ENCODE measurements at regions not wholly inside any gene's neighbourhood (a gene's known extent, or its start where the extent isn't known, plus 50 kb on each side); places are given as distances from the start of the nearest gene placed in this dataset.

DNA sequence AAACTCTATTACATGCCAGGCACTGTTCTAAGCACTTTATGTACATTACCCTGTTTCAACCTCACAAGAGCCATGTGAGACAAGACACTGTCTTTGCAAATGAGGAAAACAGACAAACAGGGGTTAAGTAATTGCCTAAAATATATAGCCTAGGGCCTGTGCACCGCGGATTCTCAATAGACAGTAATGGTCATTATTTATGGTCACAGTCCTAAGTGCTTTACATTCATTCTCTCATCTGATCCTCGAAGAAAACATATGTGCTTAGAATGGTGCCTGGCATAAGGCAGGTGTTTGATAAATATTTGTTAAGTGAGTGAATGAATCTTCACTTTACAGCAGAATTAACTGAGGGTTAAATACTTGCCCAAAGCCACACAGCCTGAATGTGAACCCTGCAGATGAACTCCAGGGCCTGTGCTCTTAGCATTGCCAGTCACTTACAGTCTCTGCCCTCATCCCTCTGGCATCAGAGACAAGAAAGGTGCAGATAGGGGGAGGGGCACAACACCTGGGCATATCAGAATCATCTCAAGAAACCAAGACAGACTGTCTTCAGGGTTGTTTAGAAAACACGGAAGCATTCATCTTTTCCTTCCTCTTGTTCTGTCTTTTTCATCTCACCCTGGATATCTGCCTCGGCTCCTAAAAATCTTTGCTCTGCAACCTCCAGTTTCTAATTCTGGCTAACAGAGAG, 92.8 kb upstream of the SASH1 start:
- TF ChIP-seq, protein P1, sequence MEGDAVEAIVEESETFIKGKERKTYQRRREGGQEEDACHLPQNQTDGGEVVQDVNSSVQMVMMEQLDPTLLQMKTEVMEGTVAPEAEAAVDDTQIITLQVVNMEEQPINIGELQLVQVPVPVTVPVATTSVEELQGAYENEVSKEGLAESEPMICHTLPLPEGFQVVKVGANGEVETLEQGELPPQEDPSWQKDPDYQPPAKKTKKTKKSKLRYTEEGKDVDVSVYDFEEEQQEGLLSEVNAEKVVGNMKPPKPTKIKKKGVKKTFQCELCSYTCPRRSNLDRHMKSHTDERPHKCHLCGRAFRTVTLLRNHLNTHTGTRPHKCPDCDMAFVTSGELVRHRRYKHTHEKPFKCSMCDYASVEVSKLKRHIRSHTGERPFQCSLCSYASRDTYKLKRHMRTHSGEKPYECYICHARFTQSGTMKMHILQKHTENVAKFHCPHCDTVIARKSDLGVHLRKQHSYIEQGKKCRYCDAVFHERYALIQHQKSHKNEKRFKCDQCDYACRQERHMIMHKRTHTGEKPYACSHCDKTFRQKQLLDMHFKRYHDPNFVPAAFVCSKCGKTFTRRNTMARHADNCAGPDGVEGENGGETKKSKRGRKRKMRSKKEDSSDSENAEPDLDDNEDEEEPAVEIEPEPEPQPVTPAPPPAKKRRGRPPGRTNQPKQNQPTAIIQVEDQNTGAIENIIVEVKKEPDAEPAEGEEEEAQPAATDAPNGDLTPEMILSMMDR (IDR thresholded peaks at IDR 0.05 in 2 of 3, conservative IDR thresholded peaks at IDR 0.05 in 1 of 3; ENCODE audit: borderline replicate concordance in 1 of 3, insufficient read depth in 1 of 3, low read depth in 2 of 3, low read length in 2 of 3), result no peak
- no peak for TF ChIP-seq FOSL1 (IDR thresholded peaks at IDR 0.05; ENCODE audit: low read depth)
- no peak for TF ChIP-seq POLR2A (IDR thresholded peaks at IDR 0.05; ENCODE audit: borderline replicate concordance, extremely low read depth, insufficient read depth, insufficient read length)
- TF ChIP-seq POLR2AphosphoS5 (IDR thresholded peaks at IDR 0.05; ENCODE audit: low read depth, low read length), result no peak
- no peak for TF ChIP-seq RAD21 (IDR thresholded peaks at IDR 0.05; ENCODE audit: low read depth)
- TF ChIP-seq, protein P2, sequence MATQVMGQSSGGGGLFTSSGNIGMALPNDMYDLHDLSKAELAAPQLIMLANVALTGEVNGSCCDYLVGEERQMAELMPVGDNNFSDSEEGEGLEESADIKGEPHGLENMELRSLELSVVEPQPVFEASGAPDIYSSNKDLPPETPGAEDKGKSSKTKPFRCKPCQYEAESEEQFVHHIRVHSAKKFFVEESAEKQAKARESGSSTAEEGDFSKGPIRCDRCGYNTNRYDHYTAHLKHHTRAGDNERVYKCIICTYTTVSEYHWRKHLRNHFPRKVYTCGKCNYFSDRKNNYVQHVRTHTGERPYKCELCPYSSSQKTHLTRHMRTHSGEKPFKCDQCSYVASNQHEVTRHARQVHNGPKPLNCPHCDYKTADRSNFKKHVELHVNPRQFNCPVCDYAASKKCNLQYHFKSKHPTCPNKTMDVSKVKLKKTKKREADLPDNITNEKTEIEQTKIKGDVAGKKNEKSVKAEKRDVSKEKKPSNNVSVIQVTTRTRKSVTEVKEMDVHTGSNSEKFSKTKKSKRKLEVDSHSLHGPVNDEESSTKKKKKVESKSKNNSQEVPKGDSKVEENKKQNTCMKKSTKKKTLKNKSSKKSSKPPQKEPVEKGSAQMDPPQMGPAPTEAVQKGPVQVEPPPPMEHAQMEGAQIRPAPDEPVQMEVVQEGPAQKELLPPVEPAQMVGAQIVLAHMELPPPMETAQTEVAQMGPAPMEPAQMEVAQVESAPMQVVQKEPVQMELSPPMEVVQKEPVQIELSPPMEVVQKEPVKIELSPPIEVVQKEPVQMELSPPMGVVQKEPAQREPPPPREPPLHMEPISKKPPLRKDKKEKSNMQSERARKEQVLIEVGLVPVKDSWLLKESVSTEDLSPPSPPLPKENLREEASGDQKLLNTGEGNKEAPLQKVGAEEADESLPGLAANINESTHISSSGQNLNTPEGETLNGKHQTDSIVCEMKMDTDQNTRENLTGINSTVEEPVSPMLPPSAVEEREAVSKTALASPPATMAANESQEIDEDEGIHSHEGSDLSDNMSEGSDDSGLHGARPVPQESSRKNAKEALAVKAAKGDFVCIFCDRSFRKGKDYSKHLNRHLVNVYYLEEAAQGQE (IDR thresholded peaks at IDR 0.05; ENCODE audit: low read depth), result no peak
- TF ChIP-seq CBX3 (IDR thresholded peaks at IDR 0.05; ENCODE audit: low read depth), result no peak
